HEK293 (cell line): ENCODE measurements at regions not wholly inside any gene's neighbourhood (a gene's known extent, or its start where the extent isn't known, plus 50 kb on each side); places are given as distances from the start of the nearest gene placed in this dataset.
"Not testable (repeated sequence)": the region's sequence is repeated elsewhere in the genome, so short reads cannot be mapped to it uniquely, and the experiment has no call there.

ENCODE experiments used
- CTCF ChIA-PET: fragments of 350-600 bp; formaldehyde crosslinking; extraction: SDS; loops from one replicate; lab custom pipeline; 2021; ENCODE audit warnings: antibody characterized with exemption; lab: Yijun Ruan, JAX
- POLR2A ChIA-PET: fragments of 300-600 bp; formaldehyde crosslinking; extraction: SDS; loops from one replicate; lab custom pipeline; 2020; ENCODE audit warnings: antibody characterized with exemption, inconsistent platforms; lab: Yijun Ruan, JAX
- H3K27ac ChIP-seq: fragments of 200-500 bp; sonication (Bioruptor generic); 2 replicates; pipeline ENCODE4 v1.5.1; 2014; ENCODE audit warnings: low read depth, low read length, control low read depth, inconsistent platforms; ENCODE audit errors: extremely low read depth
- H3K36me3 ChIP-seq, 2 experiments: fragments of 200-500 bp in 1 of 2; sonication (Bioruptor generic) in 1 of 2; 1 replicate in 1 of 2; 2 replicates in 1 of 2; pipeline ENCODE4 v1.5.1; 2014 to 2017; ENCODE audit warnings: inconsistent platforms in 2 of 2, low read length in 2 of 2; ENCODE audit not compliant: control insufficient read depth in 2 of 2, insufficient read depth in 1 of 2
- H3K4me1 ChIP-seq: fragments of 200-500 bp; sonication (Bioruptor generic); 2 replicates; pipeline ENCODE4 v1.5.1; 2014; ENCODE audit warnings: mild to moderate bottlenecking, low read length, inconsistent platforms; ENCODE audit not compliant: control insufficient read depth, insufficient read depth
- H3K4me3 ChIP-seq: 2 replicates; pipeline ENCODE4 v1.5.1; 2011; ENCODE audit warnings: low read depth, mild to moderate bottlenecking, control low read depth, low read length, moderate library complexity
- H3K9me3 ChIP-seq: fragments of 200-500 bp; sonication (Bioruptor generic); 2 replicates; pipeline ENCODE4 v1.5.1; 2014; ENCODE audit warnings: low read depth, low read length, inconsistent platforms; ENCODE audit not compliant: control insufficient read depth, insufficient read depth

DNA sequence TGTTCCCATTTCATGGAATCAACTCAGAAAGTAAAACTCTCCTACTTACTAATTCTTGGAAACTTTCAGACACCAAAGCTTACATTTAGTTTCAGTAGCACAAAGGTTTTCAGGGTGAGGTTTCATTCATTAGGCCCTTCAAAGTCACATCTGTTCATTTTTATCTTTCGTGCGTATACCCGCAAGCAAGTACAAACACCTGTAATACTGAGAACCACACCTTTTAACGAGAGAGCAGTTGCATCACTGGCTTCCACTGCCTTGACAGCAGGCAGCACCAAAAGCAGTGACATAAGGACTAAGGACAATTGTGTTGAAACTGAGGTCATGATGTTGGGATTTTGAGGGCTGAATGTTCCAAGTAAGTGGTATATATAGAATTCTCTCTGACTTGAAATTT, 60.5 kb downstream of the GOLGA6L22 start:
- H3K36me3 ChIP-seq, H3K27ac ChIP-seq, POLR2A ChIA-PET, H3K9me3 ChIP-seq, CTCF ChIA-PET, H3K4me3 ChIP-seq, H3K4me1 ChIP-seq: not testable (repeated sequence)

DNA sequence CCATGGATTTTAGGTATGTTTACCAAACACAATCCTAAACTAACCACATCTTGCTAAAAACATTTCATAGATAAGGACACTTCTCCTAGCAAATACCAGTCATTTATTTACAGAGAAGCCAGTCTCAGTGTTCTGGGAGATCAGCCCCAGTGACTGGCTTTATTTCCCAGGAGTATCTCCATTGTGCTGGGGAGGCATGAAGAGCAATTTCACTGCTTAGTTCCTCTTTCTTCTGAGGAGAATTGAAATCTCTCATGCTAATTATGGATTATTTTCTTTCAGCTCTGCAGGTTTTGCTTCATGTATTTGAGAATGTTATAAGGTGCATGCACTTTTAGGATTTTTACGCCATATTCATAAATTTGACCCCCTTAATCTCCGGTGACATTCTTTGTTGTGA, 67.8 kb downstream of the GOLGA6L22 start:
- CTCF ChIA-PET, H3K4me1 ChIP-seq, H3K4me3 ChIP-seq, POLR2A ChIA-PET, H3K9me3 ChIP-seq, H3K36me3 ChIP-seq, H3K27ac ChIP-seq: not testable (repeated sequence)

- H3K27ac ChIP-seq, H3K4me3 ChIP-seq, POLR2A ChIA-PET, H3K4me1 ChIP-seq, H3K36me3 ChIP-seq, CTCF ChIA-PET, H3K9me3 ChIP-seq: not testable (repeated sequence)
Measured at GRCh38 chr15:22527016-22527415, 68.3 kb downstream of the GOLGA6L22 start.

GRCh38 chr15:22529200-22529599, 70.5 kb downstream of the GOLGA6L22 start:
- H3K27ac ChIP-seq: not testable (repeated sequence)

DNA sequence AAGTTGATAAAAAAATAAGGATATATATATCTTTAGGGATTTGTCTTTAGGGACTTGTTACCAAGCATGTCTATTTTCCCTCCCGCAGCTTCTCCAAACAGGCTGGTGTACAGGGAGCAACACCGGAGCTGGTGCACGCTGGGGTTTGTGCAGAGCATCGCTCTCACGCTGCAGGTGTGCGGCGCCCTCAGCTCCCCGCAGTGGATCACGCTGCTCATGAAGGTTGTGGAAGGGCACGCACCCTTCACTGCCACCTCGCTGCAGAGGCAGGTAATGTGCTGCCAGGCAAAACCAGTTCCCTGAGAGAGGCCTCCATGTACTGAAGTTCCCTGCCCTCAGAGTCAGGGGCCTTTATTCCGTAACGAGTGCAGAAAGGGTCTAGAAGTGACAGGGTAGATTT, 101.0 kb downstream of the GOLGA6L22 start:
- CTCF ChIA-PET: interaction anchor here (0.6 kb wide), 1 partner anchor 462 kb away, joined by 3 read pairs; no protein-coding TSS in a partner anchor
- H3K4me1 ChIP-seq, H3K36me3 ChIP-seq, H3K27ac ChIP-seq, POLR2A ChIA-PET, H3K4me3 ChIP-seq, H3K9me3 ChIP-seq: not testable (repeated sequence)

More at GRCh38 chr15:22529200-22529599, 70.5 kb downstream of the GOLGA6L22 start:
- H3K36me3 ChIP-seq, POLR2A ChIA-PET, H3K9me3 ChIP-seq, H3K4me3 ChIP-seq, CTCF ChIA-PET, H3K4me1 ChIP-seq: not testable (repeated sequence)

DNA sequence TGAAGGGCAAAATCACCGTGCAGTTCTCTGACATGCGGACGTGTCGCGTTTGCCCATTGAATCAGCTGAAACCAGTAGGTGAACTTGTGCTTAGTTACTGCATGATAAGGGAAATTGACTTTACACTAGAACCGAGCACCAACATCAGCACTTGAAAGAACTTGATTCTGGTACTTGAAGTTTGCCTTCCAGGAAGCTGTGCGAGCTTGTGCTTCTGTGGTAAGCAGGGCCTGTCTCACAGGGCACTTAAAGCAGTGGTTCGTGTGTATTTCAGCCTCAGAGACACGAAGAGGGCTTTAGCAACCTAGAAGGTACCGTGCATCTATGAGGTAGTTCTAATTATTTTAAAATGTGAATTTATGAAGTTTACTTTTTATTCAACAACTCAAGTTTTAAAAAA, 103.0 kb downstream of the GOLGA6L22 start:
- H3K36me3 ChIP-seq, CTCF ChIA-PET, POLR2A ChIA-PET, H3K27ac ChIP-seq, H3K9me3 ChIP-seq, H3K4me1 ChIP-seq, H3K4me3 ChIP-seq: not testable (repeated sequence)

DNA sequence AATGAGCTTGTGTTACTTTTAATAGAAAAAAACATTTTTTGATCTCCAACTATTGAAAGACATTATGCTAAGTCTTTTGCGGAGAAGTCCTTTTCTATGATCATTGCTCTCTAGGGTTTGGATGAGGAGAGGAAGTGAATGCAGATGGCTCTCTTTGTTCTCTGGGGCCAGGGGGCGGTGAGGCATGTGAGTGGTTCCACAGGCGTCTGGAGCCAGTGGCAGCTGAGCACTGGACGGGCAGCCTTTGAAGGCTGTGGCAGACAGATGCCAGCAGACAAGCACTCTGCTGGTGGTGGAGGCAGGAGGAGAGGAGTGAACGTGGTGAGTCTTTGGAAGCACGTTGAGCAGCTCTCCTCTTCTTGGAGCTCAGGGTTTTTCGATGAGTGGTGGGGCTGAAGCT, 107.8 kb downstream of the GOLGA6L22 start:
- CTCF ChIA-PET, H3K27ac ChIP-seq, H3K4me1 ChIP-seq, H3K4me3 ChIP-seq, POLR2A ChIA-PET, H3K36me3 ChIP-seq, H3K9me3 ChIP-seq: not testable (repeated sequence)

DNA sequence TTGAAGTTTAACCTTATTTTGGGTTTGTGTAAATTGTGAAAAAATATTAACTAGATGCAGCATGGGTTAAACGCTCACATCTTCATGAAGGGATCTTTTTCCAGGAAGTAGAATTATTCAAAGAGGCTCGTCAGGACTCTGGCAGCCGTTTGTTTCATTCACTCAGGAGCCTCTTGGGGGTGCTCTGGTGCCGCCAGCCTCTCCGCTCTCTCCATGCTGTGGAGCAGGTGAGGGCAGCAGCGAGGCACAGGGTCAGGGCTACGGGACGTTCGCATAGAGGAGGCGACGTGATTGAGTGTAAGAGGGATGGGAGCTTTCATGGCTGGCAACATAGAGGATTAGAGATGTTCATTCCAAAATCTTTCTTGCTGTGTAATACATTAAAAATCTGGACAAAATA, 110.8 kb downstream of the GOLGA6L22 start:
- CTCF ChIA-PET: not testable (repeated sequence)

GRCh38 chr15:22572152-22572735, 113.5 kb downstream of the GOLGA6L22 start:
- H3K9me3 ChIP-seq, H3K4me1 ChIP-seq, POLR2A ChIA-PET, CTCF ChIA-PET, H3K4me3 ChIP-seq, H3K27ac ChIP-seq: not testable (repeated sequence)
- peaks cover 0 to 10% of the 10 kb centered on the region in 2 experiments; a peak in 1 of 3 replicates for H3K36me3 ChIP-seq

More for the DNA sequence above, 110.8 kb downstream of the GOLGA6L22 start:
- H3K9me3 ChIP-seq, H3K4me1 ChIP-seq, H3K4me3 ChIP-seq, POLR2A ChIA-PET, H3K27ac ChIP-seq: not testable (repeated sequence)
- peaks cover 0 to 10% of the 10 kb centered on the region in 2 experiments; a peak in 1 of 3 replicates for H3K36me3 ChIP-seq

- POLR2A ChIA-PET, H3K4me3 ChIP-seq, H3K9me3 ChIP-seq: not testable (repeated sequence)
Measured at GRCh38 chr15:22572792-22573191, 114.1 kb downstream of the GOLGA6L22 start.

GRCh38 chr15:22577828-22578227, 119.1 kb downstream of the GOLGA6L22 start:
- H3K4me3 ChIP-seq, POLR2A ChIA-PET, CTCF ChIA-PET, H3K27ac ChIP-seq, H3K36me3 ChIP-seq, H3K4me1 ChIP-seq, H3K9me3 ChIP-seq: not testable (repeated sequence)

More at GRCh38 chr15:22572792-22573191, 114.1 kb downstream of the GOLGA6L22 start:
- peaks cover 0 to 10% of the 10 kb centered on the region in 2 experiments; a peak in 1 of 3 replicates for H3K36me3 ChIP-seq
- H3K4me1 ChIP-seq, H3K27ac ChIP-seq, CTCF ChIA-PET: not testable (repeated sequence)
